Retinal pigment epithelial cell (primary cell): ENCODE measurements at regions not wholly inside any gene's neighbourhood (a gene's known extent, or its start where the extent isn't known, plus 50 kb on each side); places are given as distances from the start of the nearest gene placed in this dataset.

Source experiments
- DNase-seq: peaks from one replicate; pipeline ENCODE4 v3.0.0-alpha.2; 2010; ENCODE audit warnings: low read depth
- H3K4me3 ChIP-seq: 2 replicates; pipeline ENCODE4 v1.5.1; 2011; ENCODE audit warnings: mild to moderate bottlenecking, low read length, control low read depth, moderate library complexity
- CTCF ChIP-seq: conservative IDR thresholded peaks from 2 replicates; pipeline ENCODE4 v1.5.1; 2011; ENCODE audit warnings: low read depth, low read length, control low read depth, inconsistent platforms

DNA sequence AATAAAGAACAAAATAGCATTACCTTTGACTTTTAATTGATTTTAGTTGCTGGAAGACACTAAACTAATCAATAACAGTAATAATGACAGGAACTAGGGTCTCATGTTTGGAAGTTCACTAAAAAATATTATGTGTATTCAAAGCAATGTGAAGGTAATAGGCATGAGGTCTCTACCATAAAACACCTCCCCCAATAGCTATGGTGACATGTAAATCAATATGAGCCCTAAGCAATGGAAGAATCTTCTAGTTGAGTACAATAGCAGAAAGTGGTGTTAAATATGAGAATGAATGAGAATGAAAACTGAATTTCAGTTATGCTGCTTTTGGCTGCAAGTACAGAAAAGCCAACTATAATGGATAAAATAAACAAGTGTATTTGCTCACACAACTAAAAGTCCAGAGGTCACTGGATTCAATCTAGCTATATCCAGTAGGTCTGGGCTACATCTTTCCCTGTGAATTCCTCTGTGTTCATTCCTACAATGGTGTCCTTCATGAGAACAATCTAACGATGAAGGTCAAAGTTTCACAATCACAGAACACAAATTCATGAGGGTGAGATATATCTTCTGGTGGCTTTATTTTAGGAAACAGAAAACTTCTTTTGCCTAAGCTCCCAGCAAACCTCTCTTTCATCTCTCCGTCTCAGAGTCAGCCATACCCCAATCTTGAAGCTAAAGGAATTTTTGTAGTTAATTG is 728.0 kb downstream of the FSCB start:
- DNase-seq = no peak
- no peak overlapping the region for H3K4me3 ChIP-seq
- TF ChIP-seq CTCF = no peak

- H3K4me3 ChIP-seq = no peak overlapping the region
- DNase-seq = no peak
- TF ChIP-seq CTCF = no peak
These were observed 728.5 kb downstream of the FSCB start for GRCh38 chr14:43778570-43778936.

GRCh38 chr14:43765474-43765873 is 741.6 kb downstream of the FSCB start:
- no peak for TF ChIP-seq CTCF
- peak; percentile 32 for DNase-seq
- no peak overlapping the region for H3K4me3 ChIP-seq

DNA sequence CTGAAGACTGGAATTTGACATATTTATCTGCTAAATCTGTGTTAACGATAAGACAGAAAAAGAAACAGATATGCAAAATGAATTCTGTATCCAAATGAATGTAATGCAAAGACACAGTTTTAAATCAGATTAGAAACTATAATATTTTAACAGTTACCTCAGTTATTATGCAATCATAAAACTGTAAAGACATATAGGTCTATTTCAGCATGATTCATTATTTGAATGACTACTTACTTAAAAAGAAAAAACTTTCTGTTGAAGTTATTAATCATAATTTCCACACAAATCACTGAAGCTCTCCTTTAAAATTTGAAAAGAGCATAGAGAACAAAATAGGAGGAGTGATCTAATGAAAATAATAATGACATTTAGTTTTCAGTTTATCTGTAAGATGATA is 742.6 kb downstream of the FSCB start:
- no peak overlapping the region for H3K4me3 ChIP-seq
- TF ChIP-seq CTCF = no peak
- no peak for DNase-seq

- no peak overlapping the region for H3K4me3 ChIP-seq
- DNase-seq = no peak
- no peak for TF ChIP-seq CTCF
These were observed 751.4 kb downstream of the FSCB start for GRCh38 chr14:43755707-43756106.

DNA sequence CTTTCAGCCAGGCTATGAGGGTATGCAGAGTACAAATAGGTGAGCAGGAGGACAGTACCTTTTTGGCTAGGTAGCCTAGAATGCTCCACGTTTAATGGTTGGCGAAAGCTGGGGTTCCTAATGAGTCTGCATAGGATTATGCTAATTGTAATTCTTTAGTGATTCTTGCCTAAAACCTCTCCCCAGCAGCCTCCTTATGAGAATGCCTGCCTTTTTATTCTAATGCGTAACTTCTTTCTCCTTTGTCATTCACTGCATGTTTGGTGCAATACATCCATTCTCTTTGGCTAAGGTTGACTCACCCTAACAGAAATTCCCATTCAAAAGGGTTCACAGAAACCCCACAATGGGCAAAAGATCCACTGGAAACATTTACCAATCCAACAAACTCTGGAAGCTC is 752.2 kb downstream of the FSCB start:
- TF ChIP-seq CTCF = no peak
- no peak for DNase-seq

DNA sequence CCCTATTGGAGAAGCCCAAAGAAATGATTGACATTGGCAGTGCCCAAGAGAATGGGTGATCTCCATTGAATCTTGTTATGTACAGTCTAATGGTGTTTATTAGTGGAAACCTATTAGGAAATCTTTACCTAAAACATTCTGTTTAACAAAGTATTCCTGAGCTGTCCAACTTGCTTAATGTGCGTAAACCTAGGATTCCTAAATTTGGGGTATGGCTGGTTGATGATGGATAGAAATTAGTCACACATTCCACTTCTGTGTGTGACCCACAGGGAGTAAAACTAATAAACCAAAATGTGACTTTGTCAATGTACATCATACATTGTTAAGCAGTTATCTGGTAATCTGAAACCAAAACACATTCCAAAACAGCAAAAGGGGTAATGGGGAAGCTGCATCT is 761.3 kb downstream of the FSCB start:
- no peak for TF ChIP-seq CTCF
- no peak for DNase-seq
- no peak overlapping the region for H3K4me3 ChIP-seq

More for the DNA sequence above, 752.2 kb downstream of the FSCB start:
- H3K4me3 ChIP-seq = no peak overlapping the region
